ENCODE measurements at regions not wholly inside any gene's neighbourhood (a gene's known extent, or its start where the extent isn't known, plus 50 kb on each side); places are given as distances from the start of the nearest gene placed in this dataset.

DNA sequence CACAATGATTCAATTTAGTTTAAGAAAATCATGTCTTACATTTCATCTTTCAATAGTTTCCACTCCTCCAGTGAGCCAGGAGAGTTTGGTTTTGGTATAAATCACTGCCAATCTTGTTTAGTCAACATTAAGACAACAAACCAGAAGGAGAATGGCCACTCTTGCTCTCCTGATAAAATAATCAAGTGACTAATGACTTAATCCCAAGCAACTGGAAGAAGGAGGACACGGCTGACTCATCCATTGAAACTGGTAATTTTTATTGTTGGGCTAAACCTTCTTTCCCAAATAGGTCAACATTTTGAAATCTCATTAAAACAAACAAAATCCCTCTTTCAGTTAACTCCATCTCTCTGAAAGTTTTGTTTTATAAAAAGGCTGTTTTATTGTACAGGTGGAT is 230.2 kb downstream of the CLCN4 start:
- TF ChIP-seq CTCF (IDR thresholded peaks at IDR 0.05 in 8 of 11, conservative IDR thresholded peaks at IDR 0.05 in 3 of 11) (no peak), POLR2A (IDR thresholded peaks at IDR 0.05) (no peak)

All from spleen (tissue), 7 donors.